ENCODE measurements at regions not wholly inside any gene's neighbourhood (a gene's known extent, or its start where the extent isn't known, plus 50 kb on each side); places are given as distances from the start of the nearest gene placed in this dataset.

DNA sequence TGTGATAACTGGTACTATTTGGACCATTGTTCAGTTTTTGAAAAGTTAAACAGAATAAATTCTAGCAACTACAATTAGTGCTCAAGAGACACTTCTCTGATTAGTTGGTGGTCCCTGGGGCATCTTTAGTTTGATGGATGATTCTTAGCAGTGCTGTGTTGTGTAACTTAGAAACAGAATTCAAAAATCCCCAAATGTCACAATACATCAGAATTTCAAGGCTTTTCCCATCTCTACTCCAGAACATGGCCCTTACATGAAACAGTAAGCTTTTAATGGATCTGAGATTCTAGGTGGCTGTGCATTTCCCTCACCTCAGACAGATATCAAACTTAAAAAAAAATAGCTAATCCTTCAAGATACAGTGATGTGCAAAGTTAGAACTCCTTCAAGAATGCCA, 104.4 kb upstream of the CXCL13 start:
- intact Hi-C loops (cut with DNase I) = no loop called here
- no peaks in the 10 kb centered on the region for H3K4me1 ChIP-seq
- no peak overlapping the region for H3K27ac ChIP-seq
- no peaks in the 10 kb centered on the region for H3K36me3 ChIP-seq
- DNase-seq = no peak
- no peak overlapping the region for H3K4me3 ChIP-seq (replicated peaks in 1 of 3)
- no peaks in the 10 kb centered on the region for H3K27me3 ChIP-seq
- H3K9me3 ChIP-seq = no peaks in the 10 kb centered on the region
- TF ChIP-seq, protein P1, sequence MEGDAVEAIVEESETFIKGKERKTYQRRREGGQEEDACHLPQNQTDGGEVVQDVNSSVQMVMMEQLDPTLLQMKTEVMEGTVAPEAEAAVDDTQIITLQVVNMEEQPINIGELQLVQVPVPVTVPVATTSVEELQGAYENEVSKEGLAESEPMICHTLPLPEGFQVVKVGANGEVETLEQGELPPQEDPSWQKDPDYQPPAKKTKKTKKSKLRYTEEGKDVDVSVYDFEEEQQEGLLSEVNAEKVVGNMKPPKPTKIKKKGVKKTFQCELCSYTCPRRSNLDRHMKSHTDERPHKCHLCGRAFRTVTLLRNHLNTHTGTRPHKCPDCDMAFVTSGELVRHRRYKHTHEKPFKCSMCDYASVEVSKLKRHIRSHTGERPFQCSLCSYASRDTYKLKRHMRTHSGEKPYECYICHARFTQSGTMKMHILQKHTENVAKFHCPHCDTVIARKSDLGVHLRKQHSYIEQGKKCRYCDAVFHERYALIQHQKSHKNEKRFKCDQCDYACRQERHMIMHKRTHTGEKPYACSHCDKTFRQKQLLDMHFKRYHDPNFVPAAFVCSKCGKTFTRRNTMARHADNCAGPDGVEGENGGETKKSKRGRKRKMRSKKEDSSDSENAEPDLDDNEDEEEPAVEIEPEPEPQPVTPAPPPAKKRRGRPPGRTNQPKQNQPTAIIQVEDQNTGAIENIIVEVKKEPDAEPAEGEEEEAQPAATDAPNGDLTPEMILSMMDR (IDR thresholded peaks at IDR 0.05) = no peak
- no peak for TF ChIP-seq POLR2A (IDR thresholded peaks at IDR 0.05)

DNA sequence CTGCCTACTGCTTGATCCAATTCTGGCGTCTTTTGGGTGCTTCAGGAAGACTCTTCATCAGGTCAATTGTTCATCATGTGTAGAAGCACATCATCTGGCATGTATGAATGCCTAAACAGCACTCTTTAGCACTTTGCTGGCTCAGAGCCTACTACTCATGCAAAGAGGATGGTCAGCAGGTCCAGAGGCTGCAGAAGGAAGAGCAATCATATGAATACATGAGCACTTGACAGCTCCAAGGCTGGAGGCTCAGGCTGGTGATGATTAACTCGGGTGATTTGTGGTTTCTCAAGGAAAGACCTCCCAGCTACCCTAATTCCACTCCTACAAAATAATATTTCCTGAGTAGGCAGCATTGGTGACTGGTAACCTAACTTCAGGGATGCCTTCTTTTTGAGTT, 103.8 kb upstream of the CXCL13 start:
- 49 to 54% methylated on average over 2 of the region's 2 CpGs for WGBS, 2 donors

DNA sequence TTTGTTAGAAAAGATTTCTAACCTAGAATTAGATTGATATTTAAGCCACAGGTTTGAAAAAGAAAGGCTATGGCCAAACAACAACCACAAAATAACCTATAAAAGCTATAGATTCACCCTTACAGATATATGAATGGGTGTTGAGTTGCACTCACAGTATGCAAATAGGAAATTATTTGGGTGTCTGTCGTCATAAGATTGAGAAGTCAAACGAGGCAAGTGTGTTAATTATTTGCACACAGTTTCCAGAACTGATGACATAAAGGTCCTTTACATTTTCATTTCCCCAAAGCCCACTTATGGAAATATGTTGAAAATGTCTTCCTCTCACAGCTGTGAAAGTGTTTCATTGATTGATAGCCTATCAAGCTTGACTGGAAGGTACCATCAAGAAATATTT, 101.2 kb upstream of the CXCL13 start:
- TF ChIP-seq, protein P1 (IDR thresholded peaks at IDR 0.05) = no peak
- TF ChIP-seq POLR2A (IDR thresholded peaks at IDR 0.05) = no peak
- Histone ChIP-seq H3K9me3 (no peaks in the 10 kb centered on the region), H3K4me3 (replicated peaks in 1 of 3) (no peak overlapping the region), H3K27ac (no peak overlapping the region), H3K27me3 (no peaks in the 10 kb centered on the region), H3K36me3 (no peaks in the 10 kb centered on the region), H3K4me1 (no peaks in the 10 kb centered on the region)
- WGBS, 2 donors = 61 to 66% methylated on average over 2 of the region's 2 CpGs
- intact Hi-C loops (cut with DNase I) = no loop called here
- DNase-seq = no peak

More for the DNA sequence above, 103.8 kb upstream of the CXCL13 start:
- no peaks in the 10 kb centered on the region for H3K4me1 ChIP-seq
- TF ChIP-seq, protein P1 (IDR thresholded peaks at IDR 0.05) = no peak
- no peak for TF ChIP-seq POLR2A (IDR thresholded peaks at IDR 0.05)
- intact Hi-C loops (cut with DNase I) = no loop called here
- no peaks in the 10 kb centered on the region for H3K27me3 ChIP-seq
- H3K27ac ChIP-seq = no peak overlapping the region
- H3K4me3 ChIP-seq (replicated peaks in 1 of 3) = no peak overlapping the region
- H3K9me3 ChIP-seq = no peaks in the 10 kb centered on the region
- no peaks in the 10 kb centered on the region for H3K36me3 ChIP-seq
- DNase-seq = no peak

DNA sequence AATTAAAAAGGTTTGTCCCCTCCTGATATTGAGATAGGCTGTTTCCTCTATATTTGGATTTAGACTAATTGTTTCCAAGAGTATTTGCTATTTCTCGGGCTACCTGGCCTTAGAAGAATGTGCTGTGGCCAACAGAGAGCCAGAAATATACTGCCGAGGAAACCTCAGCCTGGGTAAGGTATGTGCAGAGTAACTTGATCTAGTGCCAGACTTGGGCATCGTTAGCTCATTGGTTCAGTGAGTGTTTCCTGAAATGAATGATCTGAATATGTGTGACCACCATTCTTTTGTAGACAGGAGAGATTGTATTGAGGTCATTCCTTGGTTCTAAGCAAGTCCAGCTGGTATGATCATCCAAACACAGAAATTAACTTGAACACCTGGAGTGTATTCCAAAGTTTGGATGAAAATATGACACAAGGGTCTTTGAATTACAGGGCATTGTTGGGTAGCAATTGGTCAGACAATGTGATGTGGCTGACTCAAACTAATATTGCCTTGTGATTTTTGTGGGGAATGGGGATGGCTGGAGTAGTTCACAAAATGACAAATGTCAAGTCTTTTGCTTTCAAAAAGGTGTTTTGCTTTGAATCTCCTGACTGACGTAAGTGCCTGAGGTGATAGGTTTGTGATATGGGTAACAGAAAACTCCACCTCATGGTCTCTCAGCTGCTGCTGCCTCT, 100.2 kb upstream of the CXCL13 start:
- no peak overlapping the region for H3K27ac ChIP-seq
- H3K4me3 ChIP-seq (replicated peaks in 1 of 3) = no peak overlapping the region
- no peaks in the 10 kb centered on the region for H3K36me3 ChIP-seq
- H3K4me1 ChIP-seq = no peaks in the 10 kb centered on the region
- DNase-seq = no peak
- no peak for TF ChIP-seq POLR2A (IDR thresholded peaks at IDR 0.05)
- TF ChIP-seq, protein P1 (IDR thresholded peaks at IDR 0.05) = no peak
- no peaks in the 10 kb centered on the region for H3K9me3 ChIP-seq
- 78 to 89% methylated on average over 4 of the region's 4 CpGs for WGBS, 2 donors
- intact Hi-C loops (cut with DNase I) = no loop called here
- H3K27me3 ChIP-seq = no peaks in the 10 kb centered on the region

DNA sequence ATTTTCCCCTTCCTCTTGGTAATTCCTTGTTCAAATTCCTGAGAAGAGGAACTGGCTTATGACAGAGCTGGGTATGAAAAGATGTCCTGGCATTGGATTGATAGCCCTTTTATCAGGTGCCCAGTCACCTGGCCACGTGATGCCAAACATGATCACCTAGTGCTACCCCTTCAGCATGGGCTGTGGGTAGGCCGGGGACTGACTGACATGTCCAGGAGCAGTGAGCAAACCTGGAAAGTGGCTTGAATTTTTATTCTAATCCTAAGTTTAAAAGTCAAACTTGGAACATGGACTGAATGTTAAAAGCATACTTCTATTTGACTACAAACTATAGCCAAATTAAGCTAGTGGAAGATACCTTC, 99.7 kb upstream of the CXCL13 start:
- intact Hi-C loops (cut with DNase I) = no loop called here
- Histone ChIP-seq H3K27ac (no peak overlapping the region), H3K4me3 (replicated peaks in 1 of 3) (no peak overlapping the region), H3K36me3 (no peaks in the 10 kb centered on the region), H3K9me3 (no peaks in the 10 kb centered on the region), H3K4me1 (no peaks in the 10 kb centered on the region), H3K27me3 (no peaks in the 10 kb centered on the region)
- TF ChIP-seq, protein P1 (IDR thresholded peaks at IDR 0.05) = no peak
- no peak for TF ChIP-seq POLR2A (IDR thresholded peaks at IDR 0.05)
- 85 to 97% methylated on average over 2 of the region's 2 CpGs for WGBS, 2 donors
- no peak for DNase-seq

Measured in thyroid gland (tissue), 4 donors.